T-cell (primary cell): ENCODE measurements at regions not wholly inside any gene's neighbourhood (a gene's known extent, or its start where the extent isn't known, plus 50 kb on each side); places are given as distances from the start of the nearest gene placed in this dataset.

Experiments
- ATAC-seq, 4 experiments: fragments of 200-7000 bp in 3 of 4; fragments of 150-1000 bp in 1 of 4; cut with Tn5 transposase; replicated peaks in 1 of 4; 1 replicate in 3 of 4; 2 replicates in 1 of 4; pipeline ENCODE4 v1.10.0; 2021; ENCODE audit warnings: moderate library complexity in 3 of 4, mild to moderate bottlenecking in 2 of 4, moderate number of reproducible peaks in 1 of 4
- CTCF ChIA-PET, 2 donors: fragments of 300-600 bp; sonication (Branson Sonifier 250); formaldehyde crosslinking; loops; one replicate each; lab custom pipeline; 2022; ENCODE audit warnings: antibody characterized with exemption in 2 of 2; lab: Charles Lee
- POLR2A ChIA-PET, 2 donors: fragments of 300-600 bp; sonication (Branson Sonifier 250); formaldehyde crosslinking; loops; one replicate each; lab custom pipeline; 2022; ENCODE audit warnings: antibody characterized with exemption in 2 of 2; lab: Charles Lee
- DNase-seq, 35 experiments: peaks; one replicate each; pipeline versions ENCODE4 v3.0.0 to v3.0.0-alpha.2; 2013 to 2023
- H3K27ac ChIP-seq: one replicate; pipeline ENCODE4 v1.5.1; 2013; ENCODE audit warnings: low read length
- H3K27me3 ChIP-seq, 2 experiments: replicated peaks in 1 of 2; 1 replicate in 1 of 2; 2 replicates in 1 of 2; pipeline versions ENCODE4 v1.6.1 to v1.7.0; 2013; ENCODE audit warnings: low read length in 1 of 2, mixed read lengths in 1 of 2; ENCODE audit not compliant: control insufficient read depth in 2 of 2, insufficient read depth in 2 of 2; ENCODE audit errors: extremely low read depth in 1 of 2
- H3K36me3 ChIP-seq, 2 donors: 1 replicate in 1 of 2; 2 replicates in 1 of 2; pipeline versions ENCODE4 v1.6.1 to v1.7.0; 2013; ENCODE audit warnings: low read length in 1 of 2; ENCODE audit not compliant: control insufficient read depth in 2 of 2, insufficient read depth in 1 of 2; ENCODE audit errors: extremely low read depth in 1 of 2
- H3K4me1 ChIP-seq, 2 experiments: 1 replicate in 1 of 2; 2 replicates in 1 of 2; pipeline versions ENCODE4 v1.6.1 to v1.7.0; 2013; ENCODE audit warnings: low read length in 2 of 2, mixed read lengths in 1 of 2; ENCODE audit not compliant: insufficient read depth in 2 of 2, control insufficient read depth in 1 of 2; ENCODE audit errors: extremely low read depth in 1 of 2
- H3K4me3 ChIP-seq, 2 donors: 1 replicate in 1 of 2; 2 replicates in 1 of 2; pipeline versions ENCODE4 v1.5.1 to v1.7.0; 2013; ENCODE audit warnings: mild to moderate bottlenecking in 2 of 2, low read length in 1 of 2, moderate library complexity in 1 of 2; ENCODE audit not compliant: control insufficient read depth in 1 of 2; ENCODE audit errors: extremely low read depth in 1 of 2
- H3K9me3 ChIP-seq: 2 replicates; pipeline ENCODE4 v1.7.0; 2013
- H3K27ac Mint-ChIP-seq, 2 donors: one replicate each; pipeline ENCODE4 v1.8.0; 2020 to 2021; ENCODE audit warnings: mild to moderate bottlenecking in 2 of 2, mixed read lengths in 2 of 2
- H3K27me3 Mint-ChIP-seq, 2 donors: one replicate each; pipeline ENCODE4 v1.8.0; 2021 to 2022; ENCODE audit warnings: mixed read lengths in 2 of 2
- H3K36me3 Mint-ChIP-seq: one replicate; pipeline ENCODE4 v1.8.0; 2021; ENCODE audit warnings: mixed read lengths
- H3K4me1 Mint-ChIP-seq, 3 donors: one replicate each; pipeline ENCODE4 v1.8.0; 2020 to 2022; ENCODE audit warnings: mixed read lengths in 3 of 3, mild to moderate bottlenecking in 1 of 3
- H3K4me3 Mint-ChIP-seq, 3 donors: one replicate each; pipeline ENCODE4 v1.8.0; 2020 to 2022; ENCODE audit warnings: mild to moderate bottlenecking in 3 of 3, mixed read lengths in 3 of 3, moderate library complexity in 3 of 3
- H3K9me3 Mint-ChIP-seq, 3 donors: one replicate each; pipeline ENCODE4 v1.8.0; 2020 to 2022; ENCODE audit warnings: mixed read lengths in 3 of 3
- WGBS: methylation state at CpG from one replicate; pipeline ENCODE4 v1.1.5; 2013; ENCODE audit warnings: missing lambda C conversion rate; ENCODE audit not compliant: insufficient coverage; 5-methylcytosine and 5-hydroxymethylcytosine counted together

DNA sequence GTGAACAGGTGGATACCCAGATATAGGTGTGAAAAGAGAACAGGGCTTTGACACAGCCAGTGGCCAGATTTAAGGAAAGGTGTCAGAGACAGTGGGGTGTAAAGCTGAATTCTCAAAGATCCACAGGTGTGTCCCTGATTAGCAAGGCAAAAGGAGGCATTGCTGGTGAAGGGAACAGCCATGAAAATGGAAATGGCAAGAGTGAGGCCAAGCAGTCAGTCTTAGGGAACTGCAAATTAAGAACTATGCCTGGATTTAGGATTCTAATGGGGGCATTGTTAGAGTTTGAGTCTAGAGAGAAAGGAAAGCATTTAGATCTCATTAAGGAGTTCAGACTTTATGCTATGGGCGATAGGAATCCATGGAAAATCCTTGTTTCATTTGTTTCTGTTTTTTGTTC is 789.2 kb downstream of the MAFB start:
- Histone ChIP-seq H3K4me1 (no peaks in the 10 kb centered on the region), H3K9me3 (no peaks in the 10 kb centered on the region), H3K4me3 (no peak overlapping the region), H3K27me3 (no peaks in the 10 kb centered on the region), H3K27ac (no peak overlapping the region), H3K36me3 (no peaks in the 10 kb centered on the region)
- peaks cover 0 to 9% (median 2%) of the 10 kb centered on the region in 3 donors for H3K9me3 Mint-ChIP-seq
- no peaks in the 10 kb centered on the region for H3K4me1 Mint-ChIP-seq
- WGBS, result 67% methylated on average over 1 of the region's 1 CpG
- H3K27me3 Mint-ChIP-seq, result no peaks in the 10 kb centered on the region
- no peak overlapping the region for H3K4me3 Mint-ChIP-seq
- ATAC-seq (no peak), DNase-seq (no peak)
- CTCF ChIA-PET, result no interaction called here
- POLR2A ChIA-PET, result no interaction called here
- H3K27ac Mint-ChIP-seq, result no peak overlapping the region
- H3K36me3 Mint-ChIP-seq, result no peaks in the 10 kb centered on the region

DNA sequence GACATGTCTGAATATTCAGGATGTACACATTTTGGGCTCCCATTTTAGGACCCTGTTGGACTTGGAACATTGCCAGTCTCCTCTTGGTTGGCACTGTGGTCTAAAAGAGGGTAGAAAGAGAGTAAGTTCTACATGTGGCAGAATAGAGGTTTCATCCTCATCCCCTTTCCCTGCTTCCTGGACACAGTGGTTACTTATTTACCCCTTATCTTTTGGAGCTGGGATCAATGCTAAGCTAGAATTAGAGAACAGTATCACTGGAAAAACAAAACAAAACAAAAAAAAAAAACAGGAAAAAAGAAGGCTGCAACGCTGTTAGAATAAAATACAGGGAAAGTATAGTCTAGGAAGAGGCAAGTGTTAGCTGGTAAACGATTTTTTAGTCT is 790.6 kb downstream of the MAFB start:
- H3K9me3 ChIP-seq, result no peaks in the 10 kb centered on the region
- ATAC-seq (no peak), DNase-seq (no peak)
- no peak overlapping the region for H3K4me3 ChIP-seq
- Mint-ChIP-seq H3K27ac (no peak overlapping the region), H3K4me1 (no peaks in the 10 kb centered on the region), H3K36me3 (no peaks in the 10 kb centered on the region), H3K9me3 (peaks cover 0 to 9% (median 2%) of the 10 kb centered on the region in 3 donors), H3K27me3 (no peaks in the 10 kb centered on the region), H3K4me3 (no peak overlapping the region)
- ChIA-PET CTCF (no interaction called here), POLR2A (no interaction called here)
- H3K4me1 ChIP-seq, result no peaks in the 10 kb centered on the region
- WGBS, result no CpG with 5 or more reads among the region's 2 CpGs
- H3K27ac ChIP-seq, result no peak overlapping the region
- no peaks in the 10 kb centered on the region for H3K36me3 ChIP-seq
- no peaks in the 10 kb centered on the region for H3K27me3 ChIP-seq

- ChIA-PET CTCF (no interaction called here), POLR2A (no interaction called here)
- H3K36me3 Mint-ChIP-seq, result no peaks in the 10 kb centered on the region
- H3K36me3 ChIP-seq, result no peaks in the 10 kb centered on the region
- H3K27ac Mint-ChIP-seq, result no peak overlapping the region
- H3K9me3 Mint-ChIP-seq, result peaks cover 0 to 9% (median 2%) of the 10 kb centered on the region in 3 donors
- H3K4me3 Mint-ChIP-seq, result no peak overlapping the region
- H3K27me3 ChIP-seq, result no peaks in the 10 kb centered on the region
- no peaks in the 10 kb centered on the region for H3K27me3 Mint-ChIP-seq
- no peak for DNase-seq
- no peak overlapping the region for H3K27ac ChIP-seq
- WGBS, result 50% methylated on average over 1 of the region's 4 CpGs
- no peaks in the 10 kb centered on the region for H3K4me1 ChIP-seq
- no peak for ATAC-seq
- H3K4me3 ChIP-seq, result no peak overlapping the region
- no peaks in the 10 kb centered on the region for H3K9me3 ChIP-seq
- H3K4me1 Mint-ChIP-seq, result no peaks in the 10 kb centered on the region
Measured at GRCh38 chr20:39897781-39898466, 791.1 kb downstream of the MAFB start.

GRCh38 chr20:39897058-39897457 is 792.0 kb downstream of the MAFB start:
- no peak overlapping the region for H3K4me3 Mint-ChIP-seq
- Histone ChIP-seq H3K4me3 (no peak overlapping the region), H3K36me3 (no peaks in the 10 kb centered on the region), H3K9me3 (no peaks in the 10 kb centered on the region), H3K27ac (no peak overlapping the region), H3K4me1 (no peaks in the 10 kb centered on the region), H3K27me3 (no peaks in the 10 kb centered on the region)
- POLR2A ChIA-PET, result no interaction called here
- H3K9me3 Mint-ChIP-seq, result peaks cover 0 to 9% (median 2%) of the 10 kb centered on the region in 3 donors
- CTCF ChIA-PET, result no interaction called here
- H3K4me1 Mint-ChIP-seq, result no peaks in the 10 kb centered on the region
- WGBS, result 83% methylated on average over 1 of the region's 3 CpGs
- ATAC-seq (no peak), DNase-seq (no peak)
- no peaks in the 10 kb centered on the region for H3K27me3 Mint-ChIP-seq
- no peak overlapping the region for H3K27ac Mint-ChIP-seq
- H3K36me3 Mint-ChIP-seq, result no peaks in the 10 kb centered on the region

GRCh38 chr20:39894067-39894466 is 795.0 kb downstream of the MAFB start:
- POLR2A ChIA-PET, result no interaction called here
- DNase-seq, result no peak

DNA sequence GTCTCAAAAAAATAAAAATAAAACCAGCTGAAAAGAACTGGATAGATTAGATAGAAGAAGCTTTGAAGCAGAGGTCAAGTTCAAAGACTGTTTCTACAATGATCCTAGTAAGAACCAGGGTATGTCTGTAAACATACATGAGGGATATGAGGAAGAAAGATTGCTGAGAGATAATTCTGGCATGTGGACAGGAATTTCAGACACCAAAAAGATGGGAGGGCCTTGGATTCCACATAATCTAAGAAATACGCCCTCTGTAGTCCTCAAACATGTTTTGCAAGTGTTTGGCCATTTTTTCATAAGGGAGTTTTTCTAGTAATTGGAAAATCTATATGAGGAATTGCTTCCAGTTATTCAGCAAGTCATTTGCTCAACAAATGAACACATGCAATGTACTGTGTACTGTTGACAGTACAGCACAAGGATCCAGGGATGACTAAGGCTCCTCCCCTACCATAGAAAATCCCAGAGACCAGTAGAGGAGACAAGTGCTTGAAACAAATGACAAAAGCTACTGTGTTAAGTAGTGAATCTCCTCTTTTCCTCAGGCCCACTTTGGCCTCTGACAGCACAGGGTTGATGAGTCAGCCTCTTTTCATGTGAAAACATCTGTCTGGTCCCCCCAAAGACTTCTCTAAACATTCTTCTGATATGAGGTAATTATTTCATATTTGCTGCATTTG is 795.9 kb downstream of the MAFB start:
- no peaks in the 10 kb centered on the region for H3K36me3 Mint-ChIP-seq
- WGBS, result no CpG with 5 or more reads among the region's 1 CpG
- H3K4me3 Mint-ChIP-seq, result no peak overlapping the region
- no peak for ATAC-seq
- H3K27ac Mint-ChIP-seq, result no peak overlapping the region
- Histone ChIP-seq H3K4me3 (no peak overlapping the region), H3K9me3 (no peaks in the 10 kb centered on the region), H3K4me1 (no peaks in the 10 kb centered on the region), H3K36me3 (no peaks in the 10 kb centered on the region), H3K27ac (no peak overlapping the region), H3K27me3 (no peaks in the 10 kb centered on the region)
- peaks cover 0 to 4% (median 2%) of the 10 kb centered on the region in 3 donors for H3K9me3 Mint-ChIP-seq
- H3K4me1 Mint-ChIP-seq, result no peaks in the 10 kb centered on the region
- POLR2A ChIA-PET, result no interaction called here
- H3K27me3 Mint-ChIP-seq, result no peaks in the 10 kb centered on the region
- DNase-seq, result no peak
- CTCF ChIA-PET, result no interaction called here

More at GRCh38 chr20:39894067-39894466, 795.0 kb downstream of the MAFB start:
- Histone ChIP-seq H3K36me3 (no peaks in the 10 kb centered on the region), H3K4me3 (no peak overlapping the region), H3K4me1 (no peaks in the 10 kb centered on the region), H3K27me3 (no peaks in the 10 kb centered on the region), H3K27ac (no peak overlapping the region), H3K9me3 (no peaks in the 10 kb centered on the region)
- Mint-ChIP-seq H3K9me3 (peaks cover 0 to 4% (median 2%) of the 10 kb centered on the region in 3 donors), H3K27ac (no peak overlapping the region), H3K4me1 (no peaks in the 10 kb centered on the region), H3K4me3 (no peak overlapping the region), H3K27me3 (no peaks in the 10 kb centered on the region), H3K36me3 (no peaks in the 10 kb centered on the region)
- CTCF ChIA-PET, result no interaction called here
- ATAC-seq, result no peak
- no CpG with 5 or more reads among the region's 2 CpGs for WGBS
